A673 (cell line): ENCODE measurements at regions not wholly inside any gene's neighbourhood (a gene's known extent, or its start where the extent isn't known, plus 50 kb on each side); places are given as distances from the start of the nearest gene placed in this dataset.

Experiments
- BruUV-seq: library from RNA; stranded (reverse); fragments of 400-500 nt; replicated peaks from 2 replicates; lab custom pipeline; 2021; lab: Mats Ljungman, UMichigan
- CTCF ChIA-PET: fragments of 300-600 bp; sonication (Branson Sonifier 250); formaldehyde crosslinking; loops from one replicate; lab custom pipeline; 2022; ENCODE audit warnings: antibody characterized with exemption; lab: Charles Lee
- POLR2A ChIA-PET: fragments of 300-600 bp; sonication (Branson Sonifier 250); formaldehyde crosslinking; loops from one replicate; lab custom pipeline; 2022; ENCODE audit warnings: antibody characterized with exemption; ENCODE audit not compliant: low non-redundant PET; lab: Charles Lee
- DNase-seq: peaks from one replicate; pipeline ENCODE4 v3.0.0-alpha.2; 2015; ENCODE audit warnings: low spot score
- H3K27ac ChIP-seq: fragments of 200-600 bp; sonication (generic); 2 replicates; pipeline ENCODE4 v1.5.1; 2016; ENCODE audit warnings: mixed run types, low read depth, mild to moderate bottlenecking, mixed read lengths, antibody characterized with exemption, low read length; ENCODE audit not compliant: poor library complexity, severe bottlenecking
- H3K27me3 ChIP-seq: fragments of 200-600 bp; sonication (generic); replicated peaks from 2 replicates; pipeline ENCODE4 v1.6.1; 2017; ENCODE audit warnings: mixed run types, low read depth, mild to moderate bottlenecking, mixed read lengths, antibody characterized with exemption, low read length; ENCODE audit not compliant: insufficient read depth, poor library complexity
- H3K36me3 ChIP-seq: fragments of 200-600 bp; sonication (generic); 2 replicates; pipeline ENCODE4 v1.6.1; 2016; ENCODE audit warnings: mixed run types, mild to moderate bottlenecking, mixed read lengths, antibody characterized with exemption, low read length; ENCODE audit not compliant: insufficient read depth, poor library complexity, severe bottlenecking
- H3K4me1 ChIP-seq: fragments of 200-600 bp; sonication (generic); 2 replicates; pipeline ENCODE4 v1.6.1; 2017; ENCODE audit warnings: mixed run types, mild to moderate bottlenecking, mixed read lengths, antibody characterized with exemption, low read length; ENCODE audit not compliant: insufficient read depth, poor library complexity, severe bottlenecking
- H3K4me3 ChIP-seq: fragments of 200-600 bp; sonication (generic); 2 replicates; pipeline ENCODE4 v1.5.1; 2016; ENCODE audit warnings: low read depth, mixed run types, mild to moderate bottlenecking, mixed read lengths, low read length; ENCODE audit not compliant: poor library complexity, severe bottlenecking
- H3K9me3 ChIP-seq: fragments of 200-600 bp; sonication (generic); 2 replicates; pipeline ENCODE4 v1.6.1; 2016; ENCODE audit warnings: mixed run types, low read depth, mild to moderate bottlenecking, mixed read lengths, antibody characterized with exemption, low read length; ENCODE audit not compliant: poor library complexity, severe bottlenecking
- CTCF ChIP-seq: fragments of 300-800, 200-600 bp; sonication (generic); conservative IDR thresholded peaks from 2 replicates; pipeline ENCODE4 v1.5.1; 2017; ENCODE audit warnings: low read depth, mild to moderate bottlenecking, antibody characterized with exemption, low read length, moderate library complexity, mixed read lengths
- EZH2 ChIP-seq: fragments of 200-600 bp; sonication (generic); IDR thresholded peaks from 2 replicates; pipeline ENCODE4 v1.6.1; 2017; ENCODE audit warnings: borderline replicate concordance, low read depth, mild to moderate bottlenecking, mixed read lengths, antibody characterized with exemption, low read length; ENCODE audit not compliant: poor library complexity, severe bottlenecking
- intact Hi-C: fragments of 100-400 bp; cut with micrococcal nuclease; formaldehyde crosslinking; loops from one replicate; pipeline ENCODE4 v1.10.0; 2022; ENCODE audit not compliant: unreplicated experiment

GRCh38 chrX:33908898-33909297, 223.2 kb downstream of the FAM47A start:
- BruUV-seq = no TSS peak
- CTCF ChIA-PET = no interaction called here

GRCh38 chrX:33908074-33908473, 224.0 kb downstream of the FAM47A start:
- ChIA-PET CTCF (no interaction called here), POLR2A (no interaction called here)
- TF ChIP-seq CTCF = no peak
- TF ChIP-seq EZH2 = no peak
- Histone ChIP-seq H3K4me1 (no peaks in the 10 kb centered on the region), H3K4me3 (no peak overlapping the region), H3K36me3 (no peaks in the 10 kb centered on the region), H3K9me3 (no peaks in the 10 kb centered on the region), H3K27ac (no peak overlapping the region), H3K27me3 (no peaks in the 10 kb centered on the region)
- no TSS peak for BruUV-seq
- no peak for DNase-seq
- intact Hi-C loops = no loop called here

More at GRCh38 chrX:33908898-33909297, 223.2 kb downstream of the FAM47A start:
- Histone ChIP-seq H3K36me3 (no peaks in the 10 kb centered on the region), H3K27me3 (no peaks in the 10 kb centered on the region), H3K4me3 (no peak overlapping the region), H3K9me3 (no peaks in the 10 kb centered on the region), H3K4me1 (no peaks in the 10 kb centered on the region), H3K27ac (no peak overlapping the region)
- intact Hi-C loops = no loop called here
- DNase-seq = no peak
- no peak for TF ChIP-seq EZH2
- TF ChIP-seq CTCF = no peak
- POLR2A ChIA-PET = no interaction called here

- Histone ChIP-seq H3K9me3 (peaks cover 4% of the 10 kb centered on the region), H3K4me3 (no peak overlapping the region), H3K27me3 (no peaks in the 10 kb centered on the region), H3K27ac (no peak overlapping the region), H3K36me3 (no peaks in the 10 kb centered on the region), H3K4me1 (no peaks in the 10 kb centered on the region)
- no peak for DNase-seq
- TF ChIP-seq EZH2 (no peak), CTCF (no peak)
- ChIA-PET CTCF (no interaction called here), POLR2A (no interaction called here)
- BruUV-seq = no TSS peak
- intact Hi-C loops = no loop called here
These were observed 225.1 kb downstream of the FAM47A start for GRCh38 chrX:33906971-33907370.
